Spleen (tissue), 11 donors: ENCODE measurements at regions not wholly inside any gene's neighbourhood (a gene's known extent, or its start where the extent isn't known, plus 50 kb on each side); places are given as distances from the start of the nearest gene placed in this dataset.
"Not testable (repeated sequence)": the region's sequence is repeated elsewhere in the genome, so short reads cannot be mapped to it uniquely, and the experiment has no call there.

Source experiments
- DNase-seq: peaks from one replicate; pipeline ENCODE4 v3.0.0-alpha.2; 2020
- H3K27ac ChIP-seq, 8 donors: fragments of 200-600 bp; sonication (generic) in 7 of 8; 1 replicate in 4 of 8; 2 replicates in 4 of 8; pipeline versions ENCODE4 v1.5.0 to v1.8.0; 2016 to 2021; ENCODE audit warnings: inconsistent platforms in 4 of 8, mild to moderate bottlenecking in 4 of 8, moderate library complexity in 1 of 8
- H3K27me3 ChIP-seq, 7 donors: fragments of 200-600 bp; sonication (generic) in 6 of 7; replicated peaks in 1 of 7; 1 replicate in 4 of 7; 2 replicates in 3 of 7; pipeline versions ENCODE4 v1.5.0 to v1.8.0; 2016 to 2021; ENCODE audit warnings: inconsistent platforms in 3 of 7, mild to moderate bottlenecking in 1 of 7
- H3K36me3 ChIP-seq, 6 donors: fragments of 200-600 bp; sonication (generic) in 5 of 6; 1 replicate in 4 of 6; 2 replicates in 2 of 6; pipeline versions ENCODE4 v1.5.0 to v1.8.0; 2016 to 2021; ENCODE audit warnings: inconsistent platforms in 2 of 6
- H3K4me1 ChIP-seq, 6 donors: fragments of 200-600 bp; sonication (generic) in 5 of 6; 1 replicate in 3 of 6; 2 replicates in 3 of 6; pipeline versions ENCODE4 v1.5.0 to v1.8.0; 2016 to 2021; ENCODE audit warnings: inconsistent platforms in 3 of 6
- H3K4me3 ChIP-seq, 8 donors: fragments of 200-600 bp; sonication (generic) in 7 of 8; 1 replicate in 4 of 8; 2 replicates in 4 of 8; pipeline versions ENCODE4 v1.5.0 to v1.8.0; 2016 to 2021; ENCODE audit warnings: inconsistent platforms in 4 of 8, mild to moderate bottlenecking in 4 of 8, moderate library complexity in 2 of 8
- H3K9me3 ChIP-seq, 8 donors: fragments of 200-600 bp; sonication (generic) in 7 of 8; 1 replicate in 4 of 8; 2 replicates in 4 of 8; pipeline versions ENCODE4 v1.5.0 to v1.8.0; 2016 to 2021; ENCODE audit warnings: inconsistent platforms in 4 of 8
- POLR2A ChIP-seq, 3 donors: fragments of 450-650 bp; IDR thresholded peaks; one replicate each; pipeline ENCODE4 v1.5.1; 2017; ENCODE audit warnings: antibody characterized with exemption in 3 of 3, mild to moderate bottlenecking in 1 of 3
- POLR2AphosphoS5 ChIP-seq, 3 donors: sonication (generic); formaldehyde crosslinking; IDR thresholded peaks; one replicate each; pipeline ENCODE4 v1.5.1; 2017; ENCODE audit warnings: antibody characterized with exemption in 3 of 3
- WGBS, 5 donors: extraction: QIAGEN DNeasy Blood & Tissue Kit in 3 of 5; methylation state at CpG; one replicate each; pipeline versions ENCODE4 v1.1.5 to v1.1.7; 2013 to 2018; 5-methylcytosine and 5-hydroxymethylcytosine counted together
- intact Hi-C: fragments of 100-400 bp; cut with DNase I; formaldehyde crosslinking; loops from one replicate; pipeline ENCODE4 v1.15.0; 2023; ENCODE audit warnings: low total_unique reads
- TF ChIP-seq, protein P1 (sequence below), 11 experiments: fragments of 200-600 bp in 7 of 11; fragments of 450-650 bp in 4 of 11; sonication (generic) in 4 of 11; IDR thresholded peaks in 8 of 11; conservative IDR thresholded peaks in 3 of 11; 1 replicate in 7 of 11; 2 replicates in 4 of 11; pipeline versions ENCODE4 v1.4.0 to v1.8.0; 2016 to 2021; ENCODE audit warnings: antibody characterized with exemption in 11 of 11, inconsistent platforms in 4 of 11, mild to moderate bottlenecking in 1 of 11
- donor health status: healthy with polysubstance abuse.
- donor health status: DM: no; HTN: no; CAD: no; lungs with moderate emphysema.
- donor health status: DM: no; HTN: no; CAD: no.
- donor health status: Bipolar disorder and iron deficiency.
- donor health status: healthy.
- donor health status: DM: no; HTN: no; CAD: no.
- donor health status: DM: yes; HTN: yes; CAD: no.

DNA sequence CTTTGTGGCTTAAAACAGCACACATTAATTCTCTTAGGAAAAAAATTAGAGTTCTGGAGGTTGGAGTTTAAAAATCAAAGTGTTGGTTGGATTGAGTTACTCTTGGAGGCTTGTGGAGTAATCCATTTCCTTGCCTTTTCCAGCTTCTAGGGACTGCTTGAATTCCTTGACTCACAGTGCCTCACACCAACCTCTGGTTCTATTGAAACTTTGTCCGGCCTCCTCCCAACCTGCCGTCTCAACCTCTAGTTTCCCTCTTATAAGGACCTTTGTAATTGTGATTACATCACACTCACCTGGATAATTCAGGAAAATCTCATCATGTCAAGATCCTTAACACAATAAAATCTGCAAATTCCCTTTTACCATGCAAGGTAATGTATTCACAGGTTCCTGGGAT lies 764.2 kb upstream of the CDH18 start:
- H3K27me3 ChIP-seq, H3K4me3 ChIP-seq, H3K36me3 ChIP-seq, H3K9me3 ChIP-seq, H3K4me1 ChIP-seq, intact Hi-C loops, H3K27ac ChIP-seq, DNase-seq: not testable (repeated sequence)
- WGBS, 5 donors, result 63 to 85% methylated on average over 1 to 2 of the region's 2 CpGs; no CpG with 5 or more reads in 3 of the 5 donors

GRCh38 chr5:20735715-20736114 lies 747.7 kb upstream of the CDH18 start:
- H3K27me3 ChIP-seq, intact Hi-C loops, DNase-seq, H3K4me3 ChIP-seq, H3K36me3 ChIP-seq, H3K9me3 ChIP-seq, H3K27ac ChIP-seq, H3K4me1 ChIP-seq: not testable (repeated sequence)
- 42 to 74% (median 58%) methylated on average over 2 of the region's 2 CpGs for WGBS, 5 donors

GRCh38 chr5:20732223-20732622 lies 744.2 kb upstream of the CDH18 start:
- H3K4me3 ChIP-seq, DNase-seq, H3K9me3 ChIP-seq, intact Hi-C loops, H3K27ac ChIP-seq, H3K27me3 ChIP-seq, H3K4me1 ChIP-seq, H3K36me3 ChIP-seq: not testable (repeated sequence)
- 76 to 100% (median 84%) methylated on average over 1 of the region's 1 CpG for WGBS, 5 donors

DNA sequence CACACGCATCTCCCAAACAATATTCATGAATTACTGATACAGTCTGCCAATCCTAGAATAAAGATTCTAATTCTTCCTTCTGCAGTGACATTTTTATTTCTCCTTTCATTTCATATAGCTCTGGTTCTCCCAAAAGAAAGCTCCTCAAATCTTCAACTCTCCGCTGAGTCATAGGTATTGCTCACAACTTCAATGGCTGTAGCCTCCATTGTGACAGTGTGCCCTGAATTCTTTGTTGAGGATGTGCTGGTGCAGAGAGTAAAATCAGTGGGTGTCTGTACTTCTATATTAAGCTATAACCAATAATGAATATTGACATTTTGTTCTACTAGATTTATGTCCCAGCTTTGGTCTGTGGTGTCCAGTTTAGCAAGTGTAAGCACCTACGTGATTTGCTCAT lies 733.3 kb upstream of the CDH18 start:
- H3K4me1 ChIP-seq, result not testable (repeated sequence)

DNA sequence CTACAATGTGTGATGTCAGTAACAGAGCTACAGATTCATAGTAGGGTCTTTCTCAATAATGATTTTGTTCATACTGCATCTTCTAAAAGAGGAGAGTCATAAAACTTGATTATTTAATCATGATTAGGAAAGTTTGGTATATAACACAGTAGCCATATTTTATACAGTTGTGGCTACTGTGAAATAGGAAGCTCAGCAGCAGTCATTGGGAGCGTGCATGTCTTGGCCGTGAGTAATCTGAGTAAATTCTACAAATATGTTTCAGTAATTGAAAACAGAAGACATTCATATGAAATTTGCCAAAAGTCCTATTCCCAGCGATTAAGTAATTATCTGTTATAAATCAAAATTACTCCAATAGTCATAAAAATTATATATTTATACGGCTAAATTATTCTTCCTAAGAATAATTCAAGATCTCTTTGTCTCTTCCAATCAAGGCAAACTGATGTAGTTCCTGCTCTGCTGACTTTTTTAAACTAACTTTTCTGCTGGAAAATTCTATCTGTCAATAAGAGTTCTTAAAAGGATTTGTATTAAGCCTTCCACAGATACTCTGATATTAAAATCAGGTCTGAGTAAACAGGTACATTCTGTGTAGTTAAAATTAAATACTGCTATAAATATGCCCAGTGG lies 723.6 kb upstream of the CDH18 start:
- H3K4me3 ChIP-seq, DNase-seq, H3K27me3 ChIP-seq, H3K9me3 ChIP-seq, H3K27ac ChIP-seq, H3K4me1 ChIP-seq, H3K36me3 ChIP-seq, intact Hi-C loops: not testable (repeated sequence)
- 87 to 92% (median 90%) methylated on average over 2 to 4 of the region's 4 CpGs for WGBS, 5 donors

More for the DNA sequence above, 733.3 kb upstream of the CDH18 start:
- H3K27me3 ChIP-seq, intact Hi-C loops, H3K36me3 ChIP-seq, DNase-seq, H3K9me3 ChIP-seq, H3K4me3 ChIP-seq, H3K27ac ChIP-seq: not testable (repeated sequence)
- 81 to 97% (median 84%) methylated on average over 2 to 3 of the region's 3 CpGs for WGBS, 5 donors

DNA sequence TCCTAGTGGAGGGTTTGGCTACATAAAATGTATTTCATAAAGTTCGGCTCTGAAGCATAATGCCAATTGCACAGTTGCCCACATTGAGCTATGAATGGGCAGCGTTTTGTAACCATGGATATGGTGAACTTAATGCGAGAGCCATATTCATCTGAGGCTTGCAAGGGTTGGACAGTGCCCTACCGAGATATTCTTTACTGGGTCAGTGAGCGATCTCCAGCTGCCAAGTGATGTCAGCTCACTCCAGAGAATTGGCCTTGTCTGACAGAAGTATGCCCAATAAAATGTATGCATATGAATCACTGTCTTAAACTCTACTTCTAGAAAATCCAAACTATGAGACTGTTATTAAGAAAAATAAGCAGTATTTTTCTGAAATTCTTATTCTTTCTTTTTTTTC lies 719.6 kb upstream of the CDH18 start:
- H3K27me3 ChIP-seq, H3K36me3 ChIP-seq, intact Hi-C loops, H3K9me3 ChIP-seq, H3K4me3 ChIP-seq, H3K27ac ChIP-seq, DNase-seq, H3K4me1 ChIP-seq: not testable (repeated sequence)
- WGBS, 5 donors, result 76 to 87% (median 81%) methylated on average over 5 of the region's 5 CpGs

- Histone ChIP-seq H3K27me3 (no peaks in the 10 kb centered on the region), H3K27ac (no peak overlapping the region), H3K4me3 (no peak overlapping the region), H3K9me3 (peaks cover 0 to 9% (median 0%) of the 10 kb centered on the region in 8 donors), H3K36me3 (no peaks in the 10 kb centered on the region), H3K4me1 (no peaks in the 10 kb centered on the region)
- no peak for DNase-seq
- TF ChIP-seq POLR2AphosphoS5 (IDR thresholded peaks at IDR 0.05) (no peak), POLR2A (IDR thresholded peaks at IDR 0.05) (no peak)
- TF ChIP-seq, protein P1, sequence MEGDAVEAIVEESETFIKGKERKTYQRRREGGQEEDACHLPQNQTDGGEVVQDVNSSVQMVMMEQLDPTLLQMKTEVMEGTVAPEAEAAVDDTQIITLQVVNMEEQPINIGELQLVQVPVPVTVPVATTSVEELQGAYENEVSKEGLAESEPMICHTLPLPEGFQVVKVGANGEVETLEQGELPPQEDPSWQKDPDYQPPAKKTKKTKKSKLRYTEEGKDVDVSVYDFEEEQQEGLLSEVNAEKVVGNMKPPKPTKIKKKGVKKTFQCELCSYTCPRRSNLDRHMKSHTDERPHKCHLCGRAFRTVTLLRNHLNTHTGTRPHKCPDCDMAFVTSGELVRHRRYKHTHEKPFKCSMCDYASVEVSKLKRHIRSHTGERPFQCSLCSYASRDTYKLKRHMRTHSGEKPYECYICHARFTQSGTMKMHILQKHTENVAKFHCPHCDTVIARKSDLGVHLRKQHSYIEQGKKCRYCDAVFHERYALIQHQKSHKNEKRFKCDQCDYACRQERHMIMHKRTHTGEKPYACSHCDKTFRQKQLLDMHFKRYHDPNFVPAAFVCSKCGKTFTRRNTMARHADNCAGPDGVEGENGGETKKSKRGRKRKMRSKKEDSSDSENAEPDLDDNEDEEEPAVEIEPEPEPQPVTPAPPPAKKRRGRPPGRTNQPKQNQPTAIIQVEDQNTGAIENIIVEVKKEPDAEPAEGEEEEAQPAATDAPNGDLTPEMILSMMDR (IDR thresholded peaks at IDR 0.05 in 8 of 11, conservative IDR thresholded peaks at IDR 0.05 in 3 of 11), result no peak
- 31 to 74% (median 43%) methylated on average over 2 of the region's 2 CpGs for WGBS, 5 donors
- intact Hi-C loops, result no loop called here
These were observed 706.1 kb upstream of the CDH18 start for GRCh38 chr5:20694121-20694520.
